CD4-positive, alpha-beta memory T cell (primary cell): ENCODE measurements at regions not wholly inside any gene's neighbourhood (a gene's known extent, or its start where the extent isn't known, plus 50 kb on each side); places are given as distances from the start of the nearest gene placed in this dataset.
A peak's percentile ranks its signal among the peaks of the same experiment; 100 is the strongest.

Experiments used
- CTCF ChIA-PET: fragments of 350-600 bp; sonication (Branson Sonifier 250); formaldehyde crosslinking; loops from one replicate; lab custom pipeline; 2021; ENCODE audit warnings: inconsistent platforms; ENCODE audit not compliant: partially characterized antibody; lab: Charles Lee
- POLR2A ChIA-PET: fragments of 350-600 bp; sonication (Branson Sonifier 250); formaldehyde crosslinking; loops from one replicate; lab custom pipeline; 2021; ENCODE audit not compliant: partially characterized antibody; lab: Charles Lee
- DNase-seq, 5 donors: peaks; one replicate each; pipeline versions ENCODE4 v3.0.0 to v3.0.0-alpha.2; 2020 to 2022; ENCODE audit warnings: mixed read lengths in 1 of 5
- H3K27ac ChIP-seq: one replicate; pipeline ENCODE4 v1.7.0; 2013; ENCODE audit warnings: low read depth, low read length
- H3K27me3 ChIP-seq: 2 replicates; pipeline ENCODE4 v1.7.0; 2013; ENCODE audit warnings: mild to moderate bottlenecking, low read length, moderate library complexity; ENCODE audit not compliant: insufficient read depth
- H3K36me3 ChIP-seq: 2 replicates; pipeline ENCODE4 v1.7.0; 2013; ENCODE audit warnings: mild to moderate bottlenecking, low read length, moderate library complexity; ENCODE audit not compliant: insufficient read depth
- H3K4me1 ChIP-seq: 2 replicates; pipeline ENCODE4 v1.7.0; 2013; ENCODE audit warnings: mild to moderate bottlenecking, low read length, moderate library complexity; ENCODE audit not compliant: insufficient read depth
- H3K4me3 ChIP-seq, 2 donors: one replicate each; pipeline ENCODE4 v1.7.0; 2013; ENCODE audit warnings: low read length in 2 of 2, mild to moderate bottlenecking in 1 of 2
- H3K9me3 ChIP-seq, 2 donors: one replicate each; pipeline ENCODE4 v1.7.0; 2013; ENCODE audit warnings: low read length in 2 of 2, control low read depth in 1 of 2; ENCODE audit not compliant: control insufficient read depth in 1 of 2
- H3K27ac Mint-ChIP-seq, 7 donors: one replicate each; pipeline ENCODE4 v1.8.0; 2020 to 2021; ENCODE audit warnings: mixed read lengths in 7 of 7, mild to moderate bottlenecking in 6 of 7, inconsistent platforms in 3 of 7, moderate library complexity in 3 of 7
- H3K27me3 Mint-ChIP-seq, 2 donors: one replicate each; pipeline ENCODE4 v1.8.0; 2020 to 2021; ENCODE audit warnings: mixed read lengths in 2 of 2
- H3K36me3 Mint-ChIP-seq, 2 donors: one replicate each; pipeline ENCODE4 v1.8.0; 2020 to 2021; ENCODE audit warnings: mixed read lengths in 2 of 2, inconsistent platforms in 1 of 2, mild to moderate bottlenecking in 1 of 2
- H3K4me1 Mint-ChIP-seq, 4 donors: one replicate each; pipeline ENCODE4 v1.8.0; 2020 to 2021; ENCODE audit warnings: mixed read lengths in 4 of 4, mild to moderate bottlenecking in 1 of 4
- H3K4me3 Mint-ChIP-seq, 8 donors: one replicate each; pipeline ENCODE4 v1.8.0; 2020 to 2021; ENCODE audit warnings: mixed read lengths in 8 of 8, mild to moderate bottlenecking in 7 of 8, moderate library complexity in 6 of 8, inconsistent platforms in 3 of 8
- H3K9me3 Mint-ChIP-seq, 8 donors: one replicate each; pipeline ENCODE4 v1.8.0; 2020 to 2021; ENCODE audit warnings: mixed read lengths in 8 of 8, mild to moderate bottlenecking in 5 of 8, inconsistent platforms in 3 of 8, moderate library complexity in 1 of 8
- intact Hi-C: fragments of 100-400 bp; cut with micrococcal nuclease; formaldehyde crosslinking; loops from one replicate; pipeline ENCODE4 v1.15.1; 2023

DNA sequence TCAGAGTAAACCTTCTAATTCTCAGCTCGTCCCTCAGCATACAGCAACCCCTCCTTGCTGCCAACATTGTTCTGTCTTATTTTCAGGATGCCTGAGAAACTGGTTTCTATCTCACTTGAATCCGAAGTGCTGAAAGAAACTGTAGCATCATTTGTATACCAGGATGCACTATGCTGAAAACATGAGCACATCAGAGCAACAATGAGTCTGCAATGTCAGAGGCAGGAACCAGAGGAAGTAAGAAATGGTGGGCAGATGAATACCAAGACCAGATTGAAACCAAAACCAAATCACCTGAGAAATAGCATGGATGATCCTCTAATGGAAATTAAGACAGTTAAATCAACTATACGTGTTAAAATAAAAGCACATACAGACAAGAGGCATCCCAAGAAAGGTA is 257.0 kb downstream of the KDM5D start:
- Histone ChIP-seq H3K36me3 (no peaks in the 10 kb centered on the region), H3K4me1 (no peaks in the 10 kb centered on the region), H3K27me3 (no peaks in the 10 kb centered on the region), H3K4me3 (no peak overlapping the region), H3K27ac (no peak overlapping the region), H3K9me3 (no peaks in the 10 kb centered on the region)
- Mint-ChIP-seq H3K36me3 (peaks cover 0 to 10% of the 10 kb centered on the region in 2 donors), H3K27me3 (no peaks in the 10 kb centered on the region), H3K9me3 (peaks cover 0 to 3% (median 0%) of the 10 kb centered on the region in 8 donors), H3K4me1 (no peaks in the 10 kb centered on the region), H3K4me3 (no peak overlapping the region), H3K27ac (no peak overlapping the region)
- ChIA-PET CTCF (interaction anchor here (1.6 kb wide), 1 partner anchor 15 kb away, joined by 3 read pairs; no protein-coding TSS in a partner anchor), POLR2A (no interaction called here)
- no peak for DNase-seq
- intact Hi-C loops: no loop called here

DNA sequence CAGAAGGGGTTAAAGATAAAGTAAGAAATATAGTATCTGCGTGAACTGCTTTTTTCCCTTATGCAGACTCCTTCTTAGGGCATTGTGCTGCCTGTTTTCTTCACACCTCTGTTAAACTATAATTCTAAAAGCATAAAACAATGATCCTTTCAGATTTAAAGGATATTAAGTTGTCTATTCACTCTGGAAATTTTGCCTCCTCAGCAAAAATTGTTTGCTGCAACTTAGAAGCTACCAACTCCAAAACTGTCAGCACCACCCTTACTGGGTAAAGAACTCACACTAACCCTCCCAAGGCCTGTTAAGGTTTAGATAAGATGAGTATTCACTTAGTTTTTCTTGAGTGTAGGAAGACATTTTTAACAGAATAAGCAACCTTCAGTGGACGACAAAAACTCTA is 259.5 kb downstream of the KDM5D start:
- ChIA-PET CTCF (no interaction called here), POLR2A (no interaction called here)
- Mint-ChIP-seq H3K4me1 (no peaks in the 10 kb centered on the region), H3K4me3 (no peak overlapping the region), H3K9me3 (no peaks in the 10 kb centered on the region), H3K27ac (no peak overlapping the region), H3K36me3 (peaks cover 0 to 9% of the 10 kb centered on the region in 2 donors), H3K27me3 (no peaks in the 10 kb centered on the region)
- H3K36me3 ChIP-seq: no peaks in the 10 kb centered on the region
- intact Hi-C loops: no loop called here
- no peaks in the 10 kb centered on the region for H3K9me3 ChIP-seq
- DNase-seq: no peak
- no peaks in the 10 kb centered on the region for H3K4me1 ChIP-seq
- H3K4me3 ChIP-seq: no peak overlapping the region
- H3K27me3 ChIP-seq: no peaks in the 10 kb centered on the region
- H3K27ac ChIP-seq: no peak overlapping the region

DNA sequence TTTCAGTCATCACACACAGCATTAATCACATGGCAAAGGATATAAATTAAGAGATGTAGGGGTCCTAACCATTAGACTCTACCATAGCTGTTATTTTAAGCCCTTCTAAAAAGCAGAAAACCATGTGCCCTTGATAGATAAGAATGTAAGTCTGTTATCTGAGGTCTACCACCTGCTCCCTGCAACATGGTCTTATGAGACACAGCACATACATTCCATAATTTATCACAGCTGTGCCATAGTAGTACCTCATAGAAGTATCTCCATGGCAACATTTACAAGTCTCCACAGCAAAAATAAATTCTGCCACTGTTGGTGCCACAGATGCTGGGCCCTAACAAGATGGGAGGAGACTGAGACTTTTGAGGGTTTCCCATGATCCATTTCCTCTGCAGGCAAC is 265.4 kb downstream of the KDM5D start:
- Mint-ChIP-seq H3K9me3 (no peaks in the 10 kb centered on the region), H3K4me3 (no peak overlapping the region), H3K36me3 (peaks cover 0 to 32% of the 10 kb centered on the region in 2 donors), H3K27ac (no peak overlapping the region), H3K27me3 (no peaks in the 10 kb centered on the region), H3K4me1 (peaks cover 0 to 2% (median 0%) of the 10 kb centered on the region in 4 donors)
- POLR2A ChIA-PET: no interaction called here
- no peaks in the 10 kb centered on the region for H3K36me3 ChIP-seq
- CTCF ChIA-PET: no interaction called here
- no peaks in the 10 kb centered on the region for H3K27me3 ChIP-seq
- H3K4me1 ChIP-seq: no peaks in the 10 kb centered on the region
- no peak for DNase-seq
- no peak overlapping the region for H3K4me3 ChIP-seq
- no peaks in the 10 kb centered on the region for H3K9me3 ChIP-seq
- intact Hi-C loops: no loop called here
- H3K27ac ChIP-seq: no peak overlapping the region

GRCh38 chrY:19477959-19478358 is 266.6 kb downstream of the KDM5D start:
- no peak overlapping the region for H3K27ac ChIP-seq
- no peak for DNase-seq
- Mint-ChIP-seq H3K9me3 (no peaks in the 10 kb centered on the region), H3K4me3 (no peak overlapping the region), H3K27ac (no peak overlapping the region), H3K36me3 (peaks cover 0 to 37% of the 10 kb centered on the region in 2 donors), H3K27me3 (no peaks in the 10 kb centered on the region), H3K4me1 (peaks cover 0 to 2% (median 0%) of the 10 kb centered on the region in 4 donors)
- intact Hi-C loops: no loop called here
- H3K36me3 ChIP-seq: no peaks in the 10 kb centered on the region
- H3K9me3 ChIP-seq: no peaks in the 10 kb centered on the region
- POLR2A ChIA-PET: no interaction called here
- H3K4me1 ChIP-seq: no peaks in the 10 kb centered on the region
- H3K4me3 ChIP-seq: no peak overlapping the region
- CTCF ChIA-PET: no interaction called here
- H3K27me3 ChIP-seq: no peaks in the 10 kb centered on the region

DNA sequence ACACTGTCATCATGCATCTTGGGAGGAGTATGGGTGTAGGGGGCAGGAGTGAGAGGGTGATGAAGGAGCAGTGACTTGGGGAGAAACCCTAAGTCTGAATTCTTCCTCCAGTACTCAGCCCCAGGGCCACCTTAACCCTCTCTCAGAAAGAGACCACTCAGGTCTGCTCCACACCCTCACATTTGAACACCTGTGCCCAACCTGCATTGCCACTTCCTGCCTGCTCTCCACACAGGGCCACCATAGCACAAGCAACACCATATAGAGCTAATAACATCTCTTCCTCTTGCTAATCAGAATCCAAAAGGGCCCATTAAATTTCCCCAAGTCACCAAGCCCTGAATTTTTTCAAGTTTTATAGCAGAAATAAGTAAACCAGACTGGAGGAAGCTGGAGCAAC is 278.7 kb downstream of the KDM5D start:
- Mint-ChIP-seq H3K27ac (peak overlapping the region in 1 of 7 donors; percentile 4), H3K4me3 (no peak overlapping the region), H3K4me1 (peaks cover 0 to 16% (median 4%) of the 10 kb centered on the region in 4 donors), H3K36me3 (peaks cover 0 to 3% of the 10 kb centered on the region in 2 donors), H3K27me3 (no peaks in the 10 kb centered on the region), H3K9me3 (no peaks in the 10 kb centered on the region)
- intact Hi-C loops: loop anchor here (5.0 kb wide), 1 partner anchor 36 kb away; no protein-coding TSS in a partner anchor
- H3K36me3 ChIP-seq: no peaks in the 10 kb centered on the region
- CTCF ChIA-PET: interaction anchor here (1.2 kb wide), 2 partner anchors 33 to 38 kb away, joined by 3 read pairs; no protein-coding TSS in a partner anchor
- DNase-seq: no peak
- H3K4me1 ChIP-seq: no peaks in the 10 kb centered on the region
- no peak overlapping the region for H3K27ac ChIP-seq
- POLR2A ChIA-PET: interaction anchor here (1.1 to 1.3 kb wide), 2 partner anchors 32 to 102 kb away, joined by 3 to 4 read pairs; no protein-coding TSS in a partner anchor
- no peaks in the 10 kb centered on the region for H3K9me3 ChIP-seq
- H3K4me3 ChIP-seq: no peak overlapping the region
- no peaks in the 10 kb centered on the region for H3K27me3 ChIP-seq

DNA sequence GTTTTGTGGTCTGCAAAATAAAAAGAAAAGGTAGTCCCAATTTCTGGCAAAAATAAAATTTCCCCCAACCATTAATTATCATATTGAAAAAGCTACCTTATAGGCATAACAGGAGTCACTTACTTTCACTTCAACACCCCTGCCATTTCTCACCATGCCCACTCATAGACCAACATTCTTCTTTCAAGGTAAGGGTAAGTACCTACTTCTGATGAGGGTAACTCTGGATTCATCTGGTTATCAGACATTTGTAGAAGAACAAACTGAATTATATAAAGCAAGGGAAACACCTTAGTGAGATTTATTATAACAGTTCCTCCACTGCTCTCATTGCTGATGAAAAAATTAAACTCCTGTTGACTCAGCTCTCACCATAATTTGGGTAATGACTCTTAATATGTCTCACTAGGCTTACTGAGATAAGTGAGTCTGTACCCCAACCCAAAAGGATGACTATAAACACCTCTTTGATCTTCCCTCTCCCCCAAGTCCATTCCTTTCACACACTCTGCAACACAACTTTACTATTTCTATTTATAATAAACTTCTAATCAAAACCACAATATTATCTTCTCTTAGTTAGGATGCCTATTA is 287.6 kb downstream of the KDM5D start:
- Histone ChIP-seq H3K9me3 (no peaks in the 10 kb centered on the region), H3K4me3 (no peak overlapping the region), H3K36me3 (no peaks in the 10 kb centered on the region), H3K4me1 (no peaks in the 10 kb centered on the region), H3K27me3 (no peaks in the 10 kb centered on the region), H3K27ac (no peak overlapping the region)
- Mint-ChIP-seq H3K4me3 (no peak overlapping the region), H3K27ac (no peak overlapping the region), H3K36me3 (peaks cover 0 to 19% of the 10 kb centered on the region in 2 donors), H3K9me3 (no peaks in the 10 kb centered on the region), H3K4me1 (no peaks in the 10 kb centered on the region), H3K27me3 (no peaks in the 10 kb centered on the region)
- ChIA-PET POLR2A (no interaction called here), CTCF (no interaction called here)
- intact Hi-C loops: no loop called here
- DNase-seq: no peak

- Histone ChIP-seq H3K27me3 (no peaks in the 10 kb centered on the region), H3K4me3 (no peak overlapping the region), H3K27ac (no peak overlapping the region), H3K36me3 (no peaks in the 10 kb centered on the region), H3K4me1 (peaks cover 4% of the 10 kb centered on the region), H3K9me3 (no peaks in the 10 kb centered on the region)
- peaks cover 0 to 9% (median 2%) of the 10 kb centered on the region in 4 donors for H3K4me1 Mint-ChIP-seq
- no peaks in the 10 kb centered on the region for H3K9me3 Mint-ChIP-seq
- peaks cover 0 to 1% of the 10 kb centered on the region in 2 donors for H3K36me3 Mint-ChIP-seq
- peak in 1 of 5 donors; percentile 45 for DNase-seq
- no peak overlapping the region for H3K4me3 Mint-ChIP-seq
- ChIA-PET POLR2A (interaction anchor here (1.3 kb wide), 1 partner anchor 70 kb away, joined by 4 read pairs; no protein-coding TSS in a partner anchor), CTCF (interaction anchor here (0.6 to 3.0 kb wide), 4 partner anchors 33 to 71 kb away, joined by 3 to 36 read pairs (median 6); no protein-coding TSS in a partner anchor)
- H3K27me3 Mint-ChIP-seq: peaks cover 1% of the 10 kb centered on the region in 2 donors
- intact Hi-C loops: loop anchor here (1.0 to 10.0 kb wide), 6 partner anchors 70 to 1308 kb away; no protein-coding TSS in a partner anchor
- H3K27ac Mint-ChIP-seq: no peak overlapping the region
Measured at GRCh38 chrY:19433059-19433458, 311.5 kb downstream of the KDM5D start.
